ENCODE measurements at regions not wholly inside any gene's neighbourhood (a gene's known extent, or its start where the extent isn't known, plus 50 kb on each side); places are given as distances from the start of the nearest gene placed in this dataset.

- no peak for DNase-seq
These were observed 307.7 kb downstream of the LMO4 start for GRCh38 chr1:87636198-87636892.

- DNase-seq = no peak
These were observed 310.0 kb downstream of the LMO4 start for GRCh38 chr1:87638636-87639035.

GRCh38 chr1:87641996-87642395 is 313.3 kb downstream of the LMO4 start:
- no peak for DNase-seq

GRCh38 chr1:87642581-87643221 is 314.0 kb downstream of the LMO4 start:
- peak; percentile 42 to 92 (median 62) for DNase-seq

GRCh38 chr1:87644033-87644578 is 315.4 kb downstream of the LMO4 start:
- DNase-seq = no peak

- DNase-seq = peak in 2 of 3 experiments; percentile 14 to 37
These were observed 316.0 kb downstream of the LMO4 start for GRCh38 chr1:87644579-87645190.

- no peak for DNase-seq
These were observed 318.9 kb downstream of the LMO4 start for GRCh38 chr1:87647430-87648177.

- no peak for DNase-seq
These were observed 319.8 kb downstream of the LMO4 start for GRCh38 chr1:87648323-87649119.

- no peak for DNase-seq
These were observed 321.6 kb downstream of the LMO4 start for GRCh38 chr1:87650306-87650705.

- no peak for DNase-seq
These were observed 323.5 kb downstream of the LMO4 start for GRCh38 chr1:87652176-87652575.

- no peak for DNase-seq
These were observed 336.5 kb downstream of the LMO4 start for GRCh38 chr1:87665151-87665550.

- DNase-seq = no peak
These were observed 338.0 kb downstream of the LMO4 start for GRCh38 chr1:87666681-87667080.

GRCh38 chr1:87669674-87670073 is 341.0 kb downstream of the LMO4 start:
- DNase-seq = no peak

- DNase-seq = peak in 1 of 3 experiments; percentile 57
These were observed 344.6 kb downstream of the LMO4 start for GRCh38 chr1:87673309-87673708.

- DNase-seq = peak in 1 of 3 experiments; percentile 21
These were observed 345.1 kb downstream of the LMO4 start for GRCh38 chr1:87673748-87674147.

GRCh38 chr1:87674791-87675190 is 346.1 kb downstream of the LMO4 start:
- DNase-seq = no peak

- peak in 2 of 3 experiments; percentile 63 to 64 for DNase-seq
These were observed 349.6 kb downstream of the LMO4 start for GRCh38 chr1:87678266-87678665.

- DNase-seq = peak in 1 of 3 experiments; percentile 30
These were observed 353.9 kb downstream of the LMO4 start for GRCh38 chr1:87682565-87682964.

- peak; percentile 64 to 92 (median 90) for DNase-seq
These were observed 354.7 kb downstream of the LMO4 start for GRCh38 chr1:87683196-87683956.

- DNase-seq = peak in 2 of 3 experiments; percentile 52 to 73
These were observed 355.5 kb downstream of the LMO4 start for GRCh38 chr1:87684194-87684593.

GRCh38 chr1:87684713-87685205 is 356.1 kb downstream of the LMO4 start:
- DNase-seq = peak in 2 of 3 experiments; percentile 40 to 49
